GM19438 (cell line): ENCODE measurements at regions not wholly inside any gene's neighbourhood (a gene's known extent, or its start where the extent isn't known, plus 50 kb on each side); places are given as distances from the start of the nearest gene placed in this dataset.
"Not testable (repeated sequence)": the region's sequence is repeated elsewhere in the genome, so short reads cannot be mapped to it uniquely, and the experiment has no call there.

Experiments used
- ATAC-seq: cut with Tn5 transposase; IDR thresholded peaks from one replicate; pipeline ENCODE4 v1.9.1; 2021; ENCODE audit warnings: low read depth; ENCODE audit not compliant: unreplicated experiment

DNA sequence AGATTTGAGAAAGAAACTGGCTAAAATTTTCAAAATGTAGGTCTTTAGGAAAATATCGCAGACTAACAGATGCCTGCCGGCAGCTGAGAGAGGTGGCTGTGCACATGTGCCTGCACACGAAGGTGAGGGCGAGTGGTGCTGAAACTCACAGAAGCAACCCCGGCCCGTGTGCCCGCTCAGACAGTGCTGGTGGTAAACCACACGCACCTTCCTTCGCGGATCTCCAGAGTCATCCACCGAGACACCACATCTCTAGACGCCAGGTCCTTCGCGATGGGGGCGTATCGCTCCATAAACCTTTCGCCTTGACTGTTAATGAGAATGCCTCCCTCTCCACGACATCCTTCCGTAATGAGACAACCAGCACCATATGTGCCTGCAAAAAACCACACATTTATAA, 68.5 kb upstream of the TNK2 start:
- ATAC-seq: not testable (repeated sequence)

DNA sequence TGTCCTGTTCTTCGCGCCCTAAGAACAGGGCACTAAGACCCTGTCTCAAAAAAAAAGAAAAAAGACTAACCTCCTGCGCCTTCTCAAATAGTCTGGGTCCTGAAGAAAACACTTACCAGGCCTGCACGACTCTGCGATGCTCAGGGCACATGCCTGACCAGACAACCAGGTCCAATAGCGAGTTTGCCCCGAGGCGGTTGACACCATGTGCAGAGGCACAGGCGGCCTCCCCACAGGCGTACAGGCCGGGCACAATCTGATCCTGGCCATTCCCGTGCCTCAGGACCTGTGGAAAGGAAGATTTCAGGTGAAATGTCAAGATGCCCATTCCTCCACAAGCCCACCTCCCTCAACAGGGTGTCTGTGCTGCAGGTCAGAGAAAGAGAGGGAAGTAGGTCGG, 65.9 kb upstream of the TNK2 start:
- not testable (repeated sequence) for ATAC-seq

DNA sequence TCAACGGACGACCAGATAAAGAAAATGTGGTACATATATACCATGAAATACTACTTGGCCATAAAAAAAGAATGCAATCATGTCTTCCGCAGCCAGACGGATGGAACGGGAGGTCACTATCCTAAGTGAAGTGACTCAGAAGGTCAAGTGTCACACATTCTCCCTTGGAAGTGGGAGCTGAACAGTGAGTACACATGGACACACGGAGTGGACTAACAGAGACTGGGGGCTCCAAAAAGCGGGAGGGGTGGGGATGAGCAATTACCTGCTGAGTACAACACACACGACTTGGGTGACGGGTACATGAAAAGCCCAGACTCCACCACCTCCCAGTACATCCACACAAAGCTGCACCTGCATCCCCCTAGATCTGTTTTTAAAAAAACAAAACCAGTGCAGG, 62.5 kb upstream of the TNK2 start:
- not testable (repeated sequence) for ATAC-seq

DNA sequence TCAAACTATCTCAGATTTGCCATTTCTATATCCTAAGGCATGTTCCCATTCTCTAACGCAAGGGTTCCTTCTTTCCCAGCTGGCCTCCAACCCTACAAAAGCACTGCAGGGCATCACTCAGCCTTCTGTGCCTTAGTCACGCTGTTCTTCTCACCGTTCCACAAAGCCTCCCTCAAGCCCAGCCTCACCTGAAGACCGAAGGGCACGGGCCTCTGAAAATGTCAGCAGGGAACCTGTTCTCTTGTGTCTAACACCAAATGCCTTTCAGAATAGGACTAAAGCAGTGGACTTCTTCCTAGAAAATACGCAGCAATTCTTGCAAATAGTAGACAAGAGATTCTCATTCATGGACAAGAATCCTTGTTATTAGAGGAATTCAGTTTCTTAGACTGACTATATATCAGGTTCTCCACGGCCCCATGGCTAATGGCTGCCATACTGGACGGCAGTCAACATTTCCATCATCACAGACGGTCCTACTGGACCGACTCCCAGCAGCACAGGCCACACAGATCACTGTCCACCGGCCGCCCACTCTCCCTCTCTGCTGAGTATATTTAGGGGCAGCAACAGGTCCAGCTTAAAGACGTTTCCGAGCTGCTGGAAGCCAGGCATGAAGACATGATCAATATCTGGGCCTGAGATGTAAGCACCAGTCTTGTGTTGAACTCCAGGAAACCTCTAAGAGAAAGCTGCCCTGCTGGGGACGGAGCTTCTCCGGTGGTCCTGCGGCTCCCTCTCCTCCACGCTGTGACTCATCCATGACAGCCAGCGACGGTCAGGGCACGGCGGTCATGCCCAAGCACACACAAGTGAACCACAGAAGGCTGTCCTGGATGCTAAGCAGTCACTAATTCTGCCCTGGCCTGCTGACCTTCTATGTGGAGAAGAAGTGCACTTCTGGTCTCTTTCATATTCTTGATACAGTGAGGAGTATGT, 61.8 kb upstream of the TNK2 start:
- ATAC-seq: not testable (repeated sequence)

DNA sequence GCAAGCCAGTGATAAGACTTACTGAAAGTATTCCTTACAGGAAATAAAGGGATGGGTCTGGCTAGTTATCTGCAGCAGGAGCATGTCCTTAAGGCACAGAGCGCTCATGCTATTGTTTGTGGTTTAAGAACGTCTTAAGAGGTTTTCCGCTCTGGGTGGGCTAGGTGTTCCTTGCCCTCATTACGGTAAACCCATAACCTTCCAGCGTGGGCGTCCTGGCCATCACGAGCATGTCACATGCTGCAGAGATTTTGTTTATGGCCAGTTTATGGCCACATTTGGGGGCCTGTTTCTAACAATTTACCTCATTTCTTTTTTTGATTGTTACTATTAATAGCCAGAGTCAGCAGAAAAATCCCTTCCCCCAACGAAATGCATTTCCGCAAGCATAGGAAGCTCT, 61.0 kb upstream of the TNK2 start:
- not testable (repeated sequence) for ATAC-seq

DNA sequence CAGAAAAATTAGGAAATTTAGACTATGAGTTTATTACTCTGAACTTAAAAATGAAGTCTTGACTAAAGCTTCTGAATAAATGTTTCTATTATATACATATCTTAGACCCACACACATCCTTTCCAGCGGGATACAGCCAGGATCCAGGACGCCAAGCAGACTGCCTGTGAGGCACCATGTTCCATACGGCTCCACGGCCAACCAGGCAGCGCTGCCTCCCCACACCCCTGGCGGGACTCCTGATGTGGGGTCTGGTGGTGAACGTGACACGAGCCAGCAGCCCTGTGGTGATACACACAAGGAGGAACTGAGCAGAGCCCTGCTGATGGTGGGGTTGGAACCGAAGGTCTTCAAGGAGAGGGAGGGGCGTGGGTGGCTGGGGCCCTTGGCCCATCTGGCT, 59.8 kb upstream of the TNK2 start:
- ATAC-seq: not testable (repeated sequence)

DNA sequence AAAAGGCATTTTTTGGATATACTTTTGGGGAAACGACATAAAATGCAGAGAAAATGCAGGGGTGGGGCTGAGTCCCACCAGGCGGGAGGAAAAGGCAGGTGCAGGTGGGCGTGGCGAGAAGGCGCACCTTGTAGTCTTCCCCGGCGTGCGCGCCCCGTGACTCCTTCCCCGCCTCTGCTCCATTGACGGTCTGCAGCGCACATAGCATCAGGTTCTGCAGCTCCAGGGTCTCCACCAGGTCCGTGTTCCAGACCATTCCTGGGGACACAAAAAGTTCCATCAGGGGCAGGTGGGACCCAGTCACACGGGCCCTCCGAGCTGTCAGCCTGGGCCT, 59.0 kb upstream of the TNK2 start:
- ATAC-seq: not testable (repeated sequence)

DNA sequence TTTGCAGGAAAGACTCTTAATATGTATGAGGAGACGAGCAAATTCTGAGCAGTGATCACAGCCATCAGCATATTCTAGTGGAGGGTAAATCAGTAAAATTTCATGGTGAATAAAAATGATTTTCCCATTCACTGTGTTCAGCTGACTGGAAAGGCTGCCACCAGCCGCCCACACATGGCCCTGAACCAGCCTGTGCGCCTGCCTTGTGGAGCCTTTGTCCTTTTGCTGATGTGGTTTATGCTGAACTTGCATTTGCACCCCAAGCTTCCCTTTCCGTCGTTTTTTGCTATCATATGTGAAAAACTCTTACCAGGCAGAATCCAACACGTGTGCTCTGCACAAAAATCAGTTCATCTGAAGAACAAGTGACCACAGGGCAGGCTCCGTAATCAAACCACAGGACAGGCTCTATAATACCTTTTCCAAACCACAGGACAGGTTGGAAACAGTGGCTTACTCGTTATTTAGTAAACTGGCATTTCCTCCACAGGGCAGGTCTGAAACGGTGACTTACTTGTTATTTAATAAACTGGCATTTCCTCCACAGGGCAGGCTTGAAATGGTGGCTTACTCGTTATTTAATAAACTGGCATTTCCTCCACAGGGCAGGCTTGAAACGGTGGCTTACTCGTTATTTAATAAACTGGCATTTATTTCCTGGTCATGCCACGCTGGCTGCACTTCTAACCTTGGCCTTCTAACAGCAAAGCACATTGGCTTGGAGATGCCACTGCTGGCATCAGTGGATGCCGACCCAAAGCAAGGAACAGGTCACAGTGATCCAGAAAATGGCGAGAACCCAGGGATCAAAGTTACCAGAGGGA, 58.4 kb upstream of the TNK2 start:
- not testable (repeated sequence) for ATAC-seq

DNA sequence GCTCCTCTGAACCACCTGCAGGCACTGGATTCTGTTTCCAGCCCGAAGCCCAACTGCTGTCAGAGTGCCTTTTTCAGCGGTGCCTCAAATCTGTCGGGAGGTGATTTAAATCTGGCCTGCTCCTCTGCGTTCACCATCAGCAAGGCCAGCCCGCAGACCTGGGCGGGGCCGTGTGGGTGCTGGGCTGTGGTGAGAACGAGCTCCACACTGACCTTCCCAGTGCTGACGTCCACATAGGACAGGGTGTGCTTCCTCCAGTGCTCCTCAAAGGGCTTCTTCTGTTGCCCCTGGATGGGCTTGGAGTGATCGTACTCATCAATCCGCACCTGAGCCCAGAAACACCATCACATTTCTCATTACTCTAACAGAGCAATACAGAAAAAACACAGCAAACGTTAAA, 56.9 kb upstream of the TNK2 start:
- not testable (repeated sequence) for ATAC-seq

DNA sequence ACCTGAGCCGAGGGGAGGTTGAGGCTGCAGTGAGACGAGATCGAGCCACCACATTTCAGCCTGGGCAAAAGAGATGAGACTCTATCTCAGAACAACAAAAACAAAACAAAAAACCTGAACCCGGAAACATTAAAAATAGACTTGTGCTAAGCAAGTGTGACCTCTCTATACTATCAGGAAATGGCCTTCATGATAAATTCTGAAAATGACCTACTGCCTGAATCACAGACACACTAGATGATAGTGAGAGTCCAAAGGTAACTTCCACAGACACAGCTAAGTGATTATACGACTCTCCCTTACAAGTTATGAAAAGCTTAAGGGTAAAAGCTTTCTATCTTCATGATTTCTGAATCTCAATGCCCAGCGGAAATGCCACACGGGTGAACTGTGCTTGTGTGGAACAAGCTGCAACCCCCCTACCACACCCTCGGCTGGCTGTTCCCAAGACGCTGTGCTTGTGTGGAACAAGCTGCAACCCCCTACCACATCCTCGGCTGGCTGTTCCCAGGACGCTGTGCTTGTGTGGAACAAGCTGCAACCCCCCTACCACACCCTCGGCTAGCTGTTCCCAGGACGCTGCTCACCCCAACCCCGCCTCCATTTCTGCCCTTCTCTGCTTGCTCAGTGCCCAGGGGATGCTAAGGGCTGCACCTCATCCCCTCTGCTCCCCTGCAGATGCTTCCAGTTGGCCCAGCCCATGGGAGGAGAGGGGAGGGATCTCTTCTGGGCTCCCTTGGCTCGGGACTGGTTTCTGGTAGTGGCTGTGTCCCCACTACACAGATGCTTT, 56.2 kb upstream of the TNK2 start:
- not testable (repeated sequence) for ATAC-seq

DNA sequence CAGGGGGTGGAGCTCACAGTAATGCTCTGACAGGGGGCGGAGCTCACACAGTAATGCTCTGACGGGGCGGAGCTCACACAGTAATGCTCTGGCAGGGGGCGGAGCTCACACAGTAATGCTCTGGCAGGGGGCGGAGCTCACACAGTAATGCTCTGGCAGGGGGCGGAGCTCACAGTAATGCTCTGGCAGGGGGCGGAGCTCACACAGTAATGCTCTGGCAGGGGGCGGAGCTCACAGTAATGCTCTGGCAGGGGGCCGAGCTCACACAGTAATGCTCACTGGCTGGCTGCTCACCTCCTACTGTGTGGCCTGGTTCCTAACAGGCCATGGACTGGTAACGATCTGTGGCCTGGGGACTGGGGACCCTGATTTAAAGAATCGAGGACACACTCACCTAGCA, 53.9 kb upstream of the TNK2 start:
- ATAC-seq: not testable (repeated sequence)

DNA sequence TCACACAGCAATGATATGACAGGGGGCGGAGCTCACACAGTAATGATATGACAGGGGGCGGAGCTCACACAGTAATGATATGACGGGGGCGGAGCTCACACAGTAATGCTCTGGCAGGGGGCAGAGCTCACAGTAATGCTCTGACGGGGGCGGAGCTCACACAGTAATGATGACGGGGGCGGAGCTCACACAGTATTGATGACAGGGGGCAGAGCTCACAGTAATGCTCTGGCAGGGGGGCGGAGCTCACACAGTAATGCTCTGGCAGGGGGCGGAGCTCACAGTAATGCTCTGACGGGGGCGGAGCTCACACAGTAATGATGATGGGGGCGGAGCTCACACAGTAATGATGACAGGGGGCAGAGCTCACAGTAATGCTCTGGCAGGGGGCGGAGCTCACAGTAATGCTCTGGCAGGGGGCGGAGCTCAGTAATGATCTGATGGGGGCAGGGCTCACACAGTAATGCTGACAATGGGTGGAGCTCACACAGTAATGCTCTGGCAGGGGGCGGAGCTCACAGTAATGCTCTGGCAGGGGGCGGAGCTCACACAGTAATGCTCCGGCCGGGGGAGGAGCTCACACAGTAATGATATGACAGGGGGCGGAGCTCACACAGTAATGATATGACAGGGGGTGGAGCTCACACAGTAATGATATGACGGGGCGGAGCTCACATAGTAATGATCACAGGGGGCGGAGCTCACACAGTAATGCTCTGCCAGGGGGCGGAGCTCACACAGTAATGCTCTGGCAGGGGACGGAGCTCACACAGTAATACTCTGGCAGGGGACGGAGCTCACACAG, 52.8 kb upstream of the TNK2 start:
- ATAC-seq: not testable (repeated sequence)

DNA sequence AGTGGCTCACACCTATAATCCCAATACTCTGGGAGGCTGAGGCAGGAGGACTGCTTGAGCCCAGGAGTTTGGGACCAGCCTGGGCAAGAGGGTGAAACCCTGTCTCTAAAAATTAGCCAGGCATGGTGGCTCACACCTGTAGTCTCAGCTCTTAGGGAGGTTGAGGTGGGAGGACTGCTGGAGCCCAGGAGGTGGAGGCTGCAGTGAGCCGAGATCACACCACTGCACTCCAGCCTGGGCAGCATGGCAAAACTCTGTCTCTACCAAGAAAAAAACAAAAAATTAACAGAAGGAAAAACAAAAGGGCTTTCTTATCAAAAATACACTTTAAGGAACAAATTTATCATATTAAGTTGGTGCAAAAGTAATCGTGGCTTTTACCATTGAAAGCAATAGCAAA, 51.8 kb upstream of the TNK2 start:
- not testable (repeated sequence) for ATAC-seq

DNA sequence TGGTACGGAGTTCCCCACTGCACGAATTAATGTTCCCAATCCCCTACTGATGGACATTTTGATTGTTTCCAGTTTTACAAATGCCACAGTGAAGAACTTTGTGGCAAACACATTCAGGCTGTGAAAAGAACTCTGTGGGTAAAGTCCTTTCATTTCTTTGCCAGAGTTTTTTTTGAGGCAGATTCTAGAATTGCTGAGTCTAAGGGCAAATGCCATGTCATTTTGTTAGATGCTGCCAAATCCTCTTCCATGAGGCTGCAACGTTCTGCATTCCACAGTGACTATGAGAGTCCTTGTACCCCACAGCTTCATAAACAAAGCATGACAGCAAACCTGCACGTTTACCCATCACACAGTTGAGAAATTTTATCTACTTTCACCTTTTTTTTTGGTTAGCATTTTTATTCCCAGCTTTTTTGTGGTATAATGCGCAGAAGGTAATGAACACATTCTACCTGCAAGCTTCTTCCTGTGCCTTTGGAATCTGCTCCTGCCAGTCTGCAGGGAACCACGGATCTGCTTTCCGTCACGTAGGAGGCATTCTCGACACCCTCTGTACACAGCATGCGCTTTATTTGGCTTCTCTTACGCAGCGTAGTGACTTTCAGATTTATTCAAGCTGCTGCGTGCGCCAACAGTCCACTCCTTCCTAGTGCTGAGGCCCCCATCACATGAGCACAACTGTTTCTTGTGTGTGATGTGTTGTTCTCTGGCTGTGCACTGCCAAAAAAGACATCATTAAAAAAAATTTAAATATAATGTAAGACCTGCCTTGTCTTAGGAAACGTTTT, 51.2 kb upstream of the TNK2 start:
- not testable (repeated sequence) for ATAC-seq

DNA sequence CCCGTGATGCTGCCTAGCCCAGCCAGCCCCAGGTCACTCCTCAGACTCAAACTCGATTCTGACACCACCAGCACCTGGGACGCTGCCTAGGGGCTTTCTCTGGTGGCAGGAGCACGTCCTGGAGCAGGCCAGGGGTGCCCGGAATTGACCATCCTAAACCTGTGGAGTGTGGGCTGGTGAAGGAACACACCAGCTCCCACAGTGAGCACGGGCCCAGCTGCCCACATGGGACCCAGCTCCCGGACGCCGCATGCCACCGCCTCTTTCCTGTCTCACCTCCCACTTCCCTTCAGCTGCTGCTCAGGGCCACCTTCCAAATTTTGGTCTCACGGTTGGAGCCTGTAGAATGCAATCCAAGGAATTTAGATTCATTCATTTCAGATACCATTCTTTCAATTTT, 50.4 kb upstream of the TNK2 start:
- ATAC-seq: not testable (repeated sequence)
